ENCODE measurements at regions not wholly inside any gene's neighbourhood (a gene's known extent, or its start where the extent isn't known, plus 50 kb on each side); places are given as distances from the start of the nearest gene placed in this dataset.

DNA sequence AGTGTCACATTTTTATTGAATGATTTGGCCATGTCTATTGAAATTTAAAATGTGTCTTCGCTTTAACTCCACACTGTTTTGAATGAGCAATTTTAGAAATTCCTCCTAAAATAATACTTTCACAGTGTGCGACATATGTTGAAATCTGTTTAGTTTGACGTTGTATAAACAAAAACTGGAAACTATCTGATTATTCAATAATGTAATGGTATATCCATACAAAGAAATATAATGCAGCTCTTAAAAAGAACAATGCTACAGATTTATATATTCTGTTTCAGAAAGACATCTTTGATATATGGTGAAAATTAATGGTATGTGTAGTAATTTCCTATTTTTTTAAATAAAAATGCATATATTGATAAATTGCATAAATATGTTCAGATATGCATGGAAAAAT is 268.7 kb upstream of the SORL1-AS1 start:
- H3K36me3 Mint-ChIP-seq (ENCODE audit: insufficient read depth), result peaks cover 2% of the 10 kb centered on the region

DNA sequence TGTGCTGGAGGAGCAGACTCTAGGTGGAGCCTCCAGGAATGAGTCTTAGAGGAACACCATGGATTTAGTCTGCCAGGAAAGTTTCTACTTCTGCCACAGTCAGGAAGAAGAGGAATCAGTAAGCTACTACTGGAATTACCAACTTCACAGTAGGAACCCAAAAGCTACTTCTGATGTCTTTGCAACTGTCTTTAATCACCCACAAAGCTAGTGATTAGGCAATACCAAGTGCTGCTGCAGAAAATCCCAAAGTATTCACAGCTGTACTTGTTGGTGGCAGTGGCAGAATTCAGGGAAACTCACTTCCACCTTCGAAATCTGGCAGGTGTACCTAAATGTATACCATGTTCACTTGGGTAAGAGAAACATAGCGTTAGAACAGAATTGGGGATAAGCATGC is 264.5 kb upstream of the SORL1-AS1 start:
- no peaks in the 10 kb centered on the region for H3K4me1 Mint-ChIP-seq (ENCODE audit: low read depth)
- no peak overlapping the region for H3K4me3 Mint-ChIP-seq (ENCODE audit: low read depth)
- no peak overlapping the region for H3K27ac Mint-ChIP-seq
- TF ChIP-seq, protein P1, sequence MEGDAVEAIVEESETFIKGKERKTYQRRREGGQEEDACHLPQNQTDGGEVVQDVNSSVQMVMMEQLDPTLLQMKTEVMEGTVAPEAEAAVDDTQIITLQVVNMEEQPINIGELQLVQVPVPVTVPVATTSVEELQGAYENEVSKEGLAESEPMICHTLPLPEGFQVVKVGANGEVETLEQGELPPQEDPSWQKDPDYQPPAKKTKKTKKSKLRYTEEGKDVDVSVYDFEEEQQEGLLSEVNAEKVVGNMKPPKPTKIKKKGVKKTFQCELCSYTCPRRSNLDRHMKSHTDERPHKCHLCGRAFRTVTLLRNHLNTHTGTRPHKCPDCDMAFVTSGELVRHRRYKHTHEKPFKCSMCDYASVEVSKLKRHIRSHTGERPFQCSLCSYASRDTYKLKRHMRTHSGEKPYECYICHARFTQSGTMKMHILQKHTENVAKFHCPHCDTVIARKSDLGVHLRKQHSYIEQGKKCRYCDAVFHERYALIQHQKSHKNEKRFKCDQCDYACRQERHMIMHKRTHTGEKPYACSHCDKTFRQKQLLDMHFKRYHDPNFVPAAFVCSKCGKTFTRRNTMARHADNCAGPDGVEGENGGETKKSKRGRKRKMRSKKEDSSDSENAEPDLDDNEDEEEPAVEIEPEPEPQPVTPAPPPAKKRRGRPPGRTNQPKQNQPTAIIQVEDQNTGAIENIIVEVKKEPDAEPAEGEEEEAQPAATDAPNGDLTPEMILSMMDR (IDR thresholded peaks at IDR 0.05; ENCODE audit: unreplicated experiment), result no peak
- H3K9me3 Mint-ChIP-seq (ENCODE audit: low read depth), result peaks cover 7% of the 10 kb centered on the region
- peaks cover 1% of the 10 kb centered on the region for H3K36me3 Mint-ChIP-seq (ENCODE audit: insufficient read depth)
- DNase-seq (ENCODE audit: low spot score, unreplicated experiment), result no peak
- H3K27me3 Mint-ChIP-seq, result no peaks in the 10 kb centered on the region

More for the DNA sequence above, 268.7 kb upstream of the SORL1-AS1 start:
- H3K27me3 Mint-ChIP-seq, result peaks cover 14% of the 10 kb centered on the region
- no peak for DNase-seq (ENCODE audit: low spot score, unreplicated experiment)
- peaks cover 6% of the 10 kb centered on the region for H3K4me1 Mint-ChIP-seq (ENCODE audit: low read depth)
- peaks cover 7% of the 10 kb centered on the region for H3K9me3 Mint-ChIP-seq (ENCODE audit: low read depth)
- TF ChIP-seq, protein P1 (IDR thresholded peaks at IDR 0.05; ENCODE audit: unreplicated experiment), result no peak
- H3K27ac Mint-ChIP-seq, result no peak overlapping the region
- no peak overlapping the region for H3K4me3 Mint-ChIP-seq (ENCODE audit: low read depth)

DNA sequence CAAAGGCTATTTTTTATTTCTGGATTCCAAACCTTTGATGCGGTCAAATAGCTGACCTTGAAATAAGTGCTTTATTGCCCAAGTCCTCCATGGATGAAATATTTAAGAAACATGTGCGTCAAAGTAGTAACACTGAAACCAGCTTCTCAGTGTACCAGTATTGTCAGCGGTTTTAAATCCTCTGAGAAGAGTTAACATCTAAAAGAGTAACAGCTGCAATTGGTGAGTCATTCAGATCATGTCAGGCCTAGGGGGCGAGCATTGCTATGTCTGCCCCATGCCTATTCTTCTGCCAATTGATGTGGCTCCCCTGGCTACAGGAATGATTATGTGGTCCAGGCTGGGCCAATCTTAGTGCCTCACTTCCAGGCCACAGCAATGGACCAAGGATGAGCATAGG is 263.3 kb upstream of the SORL1-AS1 start:
- no peaks in the 10 kb centered on the region for H3K27me3 Mint-ChIP-seq
- H3K27ac Mint-ChIP-seq, result no peak overlapping the region
- DNase-seq (ENCODE audit: low spot score, unreplicated experiment), result no peak
- TF ChIP-seq, protein P1 (IDR thresholded peaks at IDR 0.05; ENCODE audit: unreplicated experiment), result no peak
- H3K4me3 Mint-ChIP-seq (ENCODE audit: low read depth), result no peak overlapping the region
- H3K4me1 Mint-ChIP-seq (ENCODE audit: low read depth), result peaks cover 5% of the 10 kb centered on the region
- peaks cover 9% of the 10 kb centered on the region for H3K9me3 Mint-ChIP-seq (ENCODE audit: low read depth)
- peaks cover 1% of the 10 kb centered on the region for H3K36me3 Mint-ChIP-seq (ENCODE audit: insufficient read depth)

DNA sequence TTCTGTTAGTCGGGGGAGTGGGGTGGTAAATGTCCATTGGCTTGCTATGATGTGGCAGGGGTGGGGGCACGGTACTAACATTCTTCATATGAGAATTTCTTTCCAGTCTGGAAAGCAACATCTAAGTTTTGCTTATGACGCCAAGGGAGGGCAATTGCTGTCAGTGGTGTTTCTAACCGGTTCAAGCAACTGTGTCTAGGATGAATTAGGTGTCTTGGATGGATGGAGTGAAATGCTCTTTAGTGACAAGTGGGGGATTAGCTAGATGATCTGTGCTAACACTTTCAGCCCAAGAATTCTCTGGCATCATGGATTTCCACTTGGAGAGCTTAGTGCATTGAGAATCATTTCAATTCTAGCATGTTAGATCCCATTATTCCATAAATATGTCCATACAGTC is 262.6 kb upstream of the SORL1-AS1 start:
- DNase-seq (ENCODE audit: low spot score, unreplicated experiment), result no peak
- H3K9me3 Mint-ChIP-seq (ENCODE audit: low read depth), result peaks cover 6% of the 10 kb centered on the region
- H3K27me3 Mint-ChIP-seq, result no peaks in the 10 kb centered on the region
- H3K27ac Mint-ChIP-seq, result no peak overlapping the region
- peaks cover 5% of the 10 kb centered on the region for H3K4me1 Mint-ChIP-seq (ENCODE audit: low read depth)
- TF ChIP-seq, protein P1 (IDR thresholded peaks at IDR 0.05; ENCODE audit: unreplicated experiment), result no peak
- H3K4me3 Mint-ChIP-seq (ENCODE audit: low read depth), result no peak overlapping the region
- no peaks in the 10 kb centered on the region for H3K36me3 Mint-ChIP-seq (ENCODE audit: insufficient read depth)

DNA sequence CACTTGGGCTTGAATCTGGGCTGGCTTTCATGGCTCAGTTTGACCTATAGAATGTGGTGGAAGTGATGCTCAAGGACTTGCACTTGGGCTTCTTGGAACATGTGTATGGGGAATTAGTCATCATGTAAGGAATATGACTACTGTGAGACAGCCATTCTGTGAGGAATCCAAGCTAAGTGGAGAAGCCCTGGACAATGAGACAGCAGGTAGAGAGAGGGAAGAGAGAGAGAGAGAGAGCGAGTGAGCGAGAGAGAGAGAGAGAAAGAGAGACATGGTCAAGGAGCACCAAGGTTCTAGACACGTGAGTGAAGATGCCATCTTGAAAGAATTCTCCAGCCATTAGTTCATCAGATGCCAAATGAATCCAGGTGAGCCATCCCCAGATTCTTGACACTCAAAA is 261.6 kb upstream of the SORL1-AS1 start:
- no peaks in the 10 kb centered on the region for H3K36me3 Mint-ChIP-seq (ENCODE audit: insufficient read depth)
- peaks cover 5% of the 10 kb centered on the region for H3K4me1 Mint-ChIP-seq (ENCODE audit: low read depth)
- peaks cover 2% of the 10 kb centered on the region for H3K9me3 Mint-ChIP-seq (ENCODE audit: low read depth)
- H3K27me3 Mint-ChIP-seq, result no peaks in the 10 kb centered on the region
- DNase-seq (ENCODE audit: low spot score, unreplicated experiment), result no peak
- H3K4me3 Mint-ChIP-seq (ENCODE audit: low read depth), result no peak overlapping the region
- H3K27ac Mint-ChIP-seq, result peak overlapping the region; percentile 15
- TF ChIP-seq, protein P1 (IDR thresholded peaks at IDR 0.05; ENCODE audit: unreplicated experiment), result no peak

All from progenitor cell of endocrine pancreas (in vitro differentiated cells).